Kidney (tissue), 13 donors: ENCODE measurements at regions not wholly inside any gene's neighbourhood (a gene's known extent, or its start where the extent isn't known, plus 50 kb on each side); places are given as distances from the start of the nearest gene placed in this dataset.

Source experiments
- DNase-seq, 5 donors: peaks; one replicate each; pipeline ENCODE4 v3.0.0-alpha.2; 2013 to 2020
- FAIRE-seq: peaks from 2 replicates; lab custom pipeline; 2012; peaks lifted over from hg19 to GRCh38; lab: Jason Lieb, UNC
- H3K27ac ChIP-seq, 2 donors: one replicate each; pipeline ENCODE4 v1.7.0; 2013; ENCODE audit warnings: low read depth in 2 of 2, low read length in 2 of 2, inconsistent platforms in 1 of 2
- H3K27me3 ChIP-seq: one replicate; pipeline ENCODE4 v1.7.1; 2013; ENCODE audit warnings: low read length, inconsistent platforms; ENCODE audit not compliant: control insufficient read depth, insufficient read depth
- H3K36me3 ChIP-seq, 3 donors: one replicate each; pipeline versions ENCODE4 v1.7.0 to v1.7.1; 2013; ENCODE audit warnings: low read length in 3 of 3, control low read depth in 1 of 3, inconsistent platforms in 1 of 3; ENCODE audit not compliant: insufficient read depth in 3 of 3, control insufficient read depth in 2 of 3
- H3K4me1 ChIP-seq, 3 donors: one replicate each; pipeline versions ENCODE4 v1.7.0 to v1.7.1; 2013; ENCODE audit warnings: low read length in 3 of 3, inconsistent platforms in 1 of 3, low read depth in 1 of 3; ENCODE audit not compliant: control insufficient read depth in 2 of 3, insufficient read depth in 2 of 3
- H3K4me3 ChIP-seq, 3 donors: one replicate each; pipeline versions ENCODE4 v1.7.0 to v1.8.1; 2013; ENCODE audit warnings: low read length in 3 of 3, control low read depth in 1 of 3, inconsistent platforms in 1 of 3
- H3K9ac ChIP-seq, 3 donors: one replicate each; pipeline versions ENCODE4 v1.7.0 to v1.7.1; 2013; ENCODE audit warnings: low read length in 3 of 3, control low read depth in 1 of 3, inconsistent platforms in 1 of 3
- H3K9me3 ChIP-seq, 3 donors: one replicate each; pipeline versions ENCODE4 v1.7.0 to v1.7.1; 2013; ENCODE audit warnings: low read length in 3 of 3, control low read depth in 1 of 3, inconsistent platforms in 1 of 3; ENCODE audit not compliant: control insufficient read depth in 2 of 3, insufficient read depth in 1 of 3
- CTCF ChIP-seq: IDR thresholded peaks from 3 replicates; pipeline ENCODE4 v1.5.1; 2012; ENCODE audit warnings: mild to moderate bottlenecking, moderate library complexity, borderline replicate concordance; ENCODE audit not compliant: insufficient read depth; ENCODE audit errors: extremely low read depth
- intact Hi-C: fragments of 100-400 bp; cut with DNase I; formaldehyde crosslinking; loops from one replicate; pipeline ENCODE4 v1.11.1; 2022
- donor health status: control.
- donor health status: control.
- donor health status: control.
- donor health status: control.
- donor health status: control.
- donor health status: DM: yes; HTN: yes; CAD: no.
- donor health status: Normal renal cell carcinoma (clear cell type).

GRCh38 chr21:35850029-35850428 lies 210.3 kb downstream of the SETD4 start:
- intact Hi-C loops = no loop called here
- TF ChIP-seq CTCF = no peak
- FAIRE-seq (no peak), DNase-seq (peak in 1 of 5 donors; percentile 8)
- H3K9me3 ChIP-seq = no peaks in the 10 kb centered on the region
- no peak overlapping the region for H3K4me3 ChIP-seq
- H3K4me1 ChIP-seq = no peaks in the 10 kb centered on the region
- H3K36me3 ChIP-seq = no peaks in the 10 kb centered on the region
- no peak overlapping the region for H3K27ac ChIP-seq
- H3K27me3 ChIP-seq = no peaks in the 10 kb centered on the region
- H3K9ac ChIP-seq = no peak overlapping the region

- TF ChIP-seq CTCF = no peak
- FAIRE-seq = no peak
These were observed 211.2 kb downstream of the SETD4 start for GRCh38 chr21:35849144-35849543.

GRCh38 chr21:35843911-35844667 lies 216.2 kb downstream of the SETD4 start:
- no peak overlapping the region for H3K4me3 ChIP-seq
- H3K36me3 ChIP-seq = no peaks in the 10 kb centered on the region
- H3K27ac ChIP-seq = no peak overlapping the region
- TF ChIP-seq CTCF = no peak
- no peaks in the 10 kb centered on the region for H3K27me3 ChIP-seq
- no peak for FAIRE-seq
- intact Hi-C loops = loop anchor here (10.0 kb wide), 1 partner anchor 1099 kb away; no protein-coding TSS in a partner anchor
- H3K9ac ChIP-seq = no peak overlapping the region
- no peak for DNase-seq
- H3K4me1 ChIP-seq = no peaks in the 10 kb centered on the region
- H3K9me3 ChIP-seq = no peaks in the 10 kb centered on the region

More at GRCh38 chr21:35849144-35849543, 211.2 kb downstream of the SETD4 start:
- Histone ChIP-seq H3K27ac (no peak overlapping the region), H3K4me3 (no peak overlapping the region), H3K4me1 (no peaks in the 10 kb centered on the region), H3K36me3 (no peaks in the 10 kb centered on the region), H3K9me3 (no peaks in the 10 kb centered on the region), H3K9ac (no peak overlapping the region), H3K27me3 (no peaks in the 10 kb centered on the region)
- DNase-seq = no peak
- intact Hi-C loops = loop anchor here (10.0 kb wide), 1 partner anchor 1104 kb away; no protein-coding TSS in a partner anchor
